Esophagus squamous epithelium (tissue), 4 donors: ENCODE measurements at regions not wholly inside any gene's neighbourhood (a gene's known extent, or its start where the extent isn't known, plus 50 kb on each side); places are given as distances from the start of the nearest gene placed in this dataset.
"Not testable (repeated sequence)": the region's sequence is repeated elsewhere in the genome, so short reads cannot be mapped to it uniquely, and the experiment has no call there.

Experiments
- POLR2A ChIP-seq, 4 donors: fragments of 450-650 bp; IDR thresholded peaks; one replicate each; pipeline ENCODE4 v1.6.1; 2017; ENCODE audit warnings: antibody characterized with exemption in 4 of 4, mild to moderate bottlenecking in 4 of 4, moderate library complexity in 3 of 4
- TF ChIP-seq, protein P1 (sequence below), 6 experiments: fragments of 450-650 bp in 4 of 6; fragments of 200-600 bp in 2 of 6; sonication (generic) in 2 of 6; IDR thresholded peaks; one replicate each; pipeline ENCODE4 v1.5.1; 2016 to 2019; ENCODE audit warnings: antibody characterized with exemption in 6 of 6, mild to moderate bottlenecking in 4 of 6, moderate library complexity in 4 of 6

DNA sequence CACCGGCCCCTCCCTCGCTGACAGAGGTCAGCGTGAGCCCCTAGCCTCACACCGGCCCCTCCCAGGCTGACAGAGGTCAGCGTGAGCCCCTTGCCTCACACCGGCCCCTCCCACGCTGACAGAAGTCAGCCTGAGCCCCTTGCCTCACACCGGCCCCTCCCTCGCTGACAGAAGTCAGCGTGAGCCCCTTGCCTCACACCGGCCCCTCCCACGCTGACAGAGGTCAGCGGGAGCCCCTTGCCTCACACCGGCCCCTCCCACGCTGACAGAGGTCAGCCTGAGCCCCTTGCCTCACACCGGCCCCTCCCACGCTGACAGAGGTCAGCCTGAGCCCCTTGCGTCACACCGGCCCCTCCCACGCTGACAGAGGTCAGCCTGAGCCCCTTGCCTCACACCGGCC is 355.5 kb downstream of the ZNF37A start:
- TF ChIP-seq, protein P1, sequence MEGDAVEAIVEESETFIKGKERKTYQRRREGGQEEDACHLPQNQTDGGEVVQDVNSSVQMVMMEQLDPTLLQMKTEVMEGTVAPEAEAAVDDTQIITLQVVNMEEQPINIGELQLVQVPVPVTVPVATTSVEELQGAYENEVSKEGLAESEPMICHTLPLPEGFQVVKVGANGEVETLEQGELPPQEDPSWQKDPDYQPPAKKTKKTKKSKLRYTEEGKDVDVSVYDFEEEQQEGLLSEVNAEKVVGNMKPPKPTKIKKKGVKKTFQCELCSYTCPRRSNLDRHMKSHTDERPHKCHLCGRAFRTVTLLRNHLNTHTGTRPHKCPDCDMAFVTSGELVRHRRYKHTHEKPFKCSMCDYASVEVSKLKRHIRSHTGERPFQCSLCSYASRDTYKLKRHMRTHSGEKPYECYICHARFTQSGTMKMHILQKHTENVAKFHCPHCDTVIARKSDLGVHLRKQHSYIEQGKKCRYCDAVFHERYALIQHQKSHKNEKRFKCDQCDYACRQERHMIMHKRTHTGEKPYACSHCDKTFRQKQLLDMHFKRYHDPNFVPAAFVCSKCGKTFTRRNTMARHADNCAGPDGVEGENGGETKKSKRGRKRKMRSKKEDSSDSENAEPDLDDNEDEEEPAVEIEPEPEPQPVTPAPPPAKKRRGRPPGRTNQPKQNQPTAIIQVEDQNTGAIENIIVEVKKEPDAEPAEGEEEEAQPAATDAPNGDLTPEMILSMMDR (IDR thresholded peaks at IDR 0.05) = not testable (repeated sequence)
- not testable (repeated sequence) for TF ChIP-seq POLR2A (IDR thresholded peaks at IDR 0.05)
